ENCODE measurements at regions not wholly inside any gene's neighbourhood (a gene's known extent, or its start where the extent isn't known, plus 50 kb on each side); places are given as distances from the start of the nearest gene placed in this dataset.

DNA sequence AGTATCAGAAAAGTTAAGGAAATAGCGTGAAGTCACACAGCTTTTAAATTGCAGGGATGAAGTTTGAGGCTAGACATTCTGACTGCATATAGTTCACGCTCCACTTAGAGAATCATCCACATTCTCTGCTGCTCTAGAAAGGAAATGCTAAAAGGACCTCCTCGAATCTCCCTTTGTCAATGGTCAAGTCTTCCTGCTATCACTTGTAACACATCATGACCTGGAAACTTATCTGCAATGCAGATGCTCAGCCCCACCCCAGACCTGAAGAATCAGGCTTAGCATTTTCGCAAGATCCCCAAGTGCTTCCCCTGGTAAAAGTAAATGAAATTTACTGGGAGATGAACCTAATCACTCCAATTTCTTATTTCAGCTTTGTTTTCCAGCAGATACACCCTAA, 372.1 kb downstream of the LIG4 start:
- TF ChIP-seq, protein P1, sequence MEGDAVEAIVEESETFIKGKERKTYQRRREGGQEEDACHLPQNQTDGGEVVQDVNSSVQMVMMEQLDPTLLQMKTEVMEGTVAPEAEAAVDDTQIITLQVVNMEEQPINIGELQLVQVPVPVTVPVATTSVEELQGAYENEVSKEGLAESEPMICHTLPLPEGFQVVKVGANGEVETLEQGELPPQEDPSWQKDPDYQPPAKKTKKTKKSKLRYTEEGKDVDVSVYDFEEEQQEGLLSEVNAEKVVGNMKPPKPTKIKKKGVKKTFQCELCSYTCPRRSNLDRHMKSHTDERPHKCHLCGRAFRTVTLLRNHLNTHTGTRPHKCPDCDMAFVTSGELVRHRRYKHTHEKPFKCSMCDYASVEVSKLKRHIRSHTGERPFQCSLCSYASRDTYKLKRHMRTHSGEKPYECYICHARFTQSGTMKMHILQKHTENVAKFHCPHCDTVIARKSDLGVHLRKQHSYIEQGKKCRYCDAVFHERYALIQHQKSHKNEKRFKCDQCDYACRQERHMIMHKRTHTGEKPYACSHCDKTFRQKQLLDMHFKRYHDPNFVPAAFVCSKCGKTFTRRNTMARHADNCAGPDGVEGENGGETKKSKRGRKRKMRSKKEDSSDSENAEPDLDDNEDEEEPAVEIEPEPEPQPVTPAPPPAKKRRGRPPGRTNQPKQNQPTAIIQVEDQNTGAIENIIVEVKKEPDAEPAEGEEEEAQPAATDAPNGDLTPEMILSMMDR (IDR thresholded peaks at IDR 0.05; ENCODE audit: extremely low read depth in 1 of 2, insufficient read depth in 1 of 2, low read depth in 1 of 2, low read length in 2 of 2) = no peak
- TF ChIP-seq POLR2A (IDR thresholded peaks at IDR 0.05; ENCODE audit: low read depth, low read length) (no peak), POLR2AphosphoS5 (IDR thresholded peaks at IDR 0.05; ENCODE audit: insufficient read depth, low read depth, low read length) (no peak), FOS (IDR thresholded peaks at IDR 0.05; ENCODE audit: borderline replicate concordance, insufficient read depth, low read length) (no peak), EZH2 (IDR thresholded peaks at IDR 0.05; ENCODE audit: borderline replicate concordance, low read depth, low read length, severe bottlenecking) (no peak), JUN (IDR thresholded peaks at IDR 0.05; ENCODE audit: borderline replicate concordance, insufficient read depth, insufficient read length, low read depth) (no peak), MYC (IDR thresholded peaks at IDR 0.05; ENCODE audit: low read depth, low read length) (no peak), GATA2 (IDR thresholded peaks at IDR 0.05; ENCODE audit: insufficient read depth, insufficient read length, low read depth, low read length) (no peak)
- TF ChIP-seq, protein P2, sequence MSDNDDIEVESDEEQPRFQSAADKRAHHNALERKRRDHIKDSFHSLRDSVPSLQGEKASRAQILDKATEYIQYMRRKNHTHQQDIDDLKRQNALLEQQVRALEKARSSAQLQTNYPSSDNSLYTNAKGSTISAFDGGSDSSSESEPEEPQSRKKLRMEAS (IDR thresholded peaks at IDR 0.05; ENCODE audit: insufficient read depth, insufficient read length) = no peak
